ENCODE measurements at regions not wholly inside any gene's neighbourhood (a gene's known extent, or its start where the extent isn't known, plus 50 kb on each side); places are given as distances from the start of the nearest gene placed in this dataset.
"Not testable (repeated sequence)": the region's sequence is repeated elsewhere in the genome, so short reads cannot be mapped to it uniquely, and the experiment has no call there.

DNA sequence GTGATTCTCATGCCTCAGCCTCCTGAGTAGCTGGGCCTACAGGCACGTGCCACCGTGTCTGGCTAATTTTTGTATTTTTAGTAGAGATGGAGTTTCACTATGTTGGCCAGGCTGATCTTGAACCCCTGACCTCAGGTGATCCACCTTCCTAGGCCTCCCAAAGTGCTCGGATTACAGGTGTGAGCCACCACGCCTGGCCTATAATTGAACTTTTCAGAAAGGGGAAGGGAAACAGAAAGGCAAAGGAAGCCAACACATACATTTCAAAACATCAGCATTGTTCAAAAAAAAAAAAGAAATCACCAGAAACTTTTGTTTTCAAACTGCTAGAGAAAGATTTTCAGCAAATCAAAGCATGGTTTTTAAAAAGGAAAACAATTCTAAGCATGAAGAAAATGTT is 54.8 kb upstream of the KCNH1 start:
- H3K9ac ChIP-seq (replicated peaks in 1 of 4; ENCODE audit: extremely low read depth in 1 of 4, low read depth in 3 of 4, low read length in 3 of 4); H2BK120ac ChIP-seq (replicated peaks; ENCODE audit: low read depth, low read length); DNase-seq (ENCODE audit: low read depth in 1 of 2, low spot score in 2 of 2); H3K9me3 ChIP-seq (ENCODE audit: insufficient read depth in 2 of 2, low read depth in 1 of 2, low read length in 1 of 2); H3K27me3 ChIP-seq (replicated peaks in 1 of 4; ENCODE audit: control insufficient read depth in 3 of 4, extremely low read depth in 1 of 4, insufficient read depth in 3 of 4, low read length in 3 of 4); H3K36me3 ChIP-seq (ENCODE audit: control insufficient read depth in 2 of 4, insufficient read depth in 4 of 4, low read length in 3 of 4); H3K23me2 ChIP-seq (ENCODE audit: low read depth, low read length); H3K4me2 ChIP-seq (ENCODE audit: insufficient read depth in 1 of 2, low read depth in 2 of 2, low read length in 2 of 2); H4K20me1 ChIP-seq (replicated peaks in 1 of 2; ENCODE audit: control insufficient read depth in 1 of 2, insufficient read depth in 2 of 2, low read length in 2 of 2); H2AFZ ChIP-seq (ENCODE audit: low read length); H3K79me2 ChIP-seq (ENCODE audit: control insufficient read depth in 1 of 2, insufficient read depth in 2 of 2, low read length in 2 of 2); H3K14ac ChIP-seq (ENCODE audit: insufficient read length); H3K4me1 ChIP-seq (replicated peaks in 1 of 4; ENCODE audit: control insufficient read depth in 3 of 4, insufficient read depth in 4 of 4, low read length in 3 of 4); H2BK15ac ChIP-seq (ENCODE audit: low read length); FAIRE-seq; H3K79me1 ChIP-seq (ENCODE audit: low read depth, low read length); CTCF ChIA-PET (ENCODE audit: partially characterized antibody); H2AK5ac ChIP-seq (ENCODE audit: low read depth, low read length); H3K27ac ChIP-seq (ENCODE audit: low read depth, low read length); H3K4me3 ChIP-seq (ENCODE audit: extremely low read depth in 1 of 4, insufficient read depth in 2 of 4, low read depth in 3 of 4, low read length in 4 of 4); H4K8ac ChIP-seq (ENCODE audit: extremely low read depth, insufficient read depth, low read length); H3K23ac ChIP-seq (ENCODE audit: insufficient read length); H3K4ac ChIP-seq (replicated peaks; ENCODE audit: insufficient read length, low read depth, low read length); H2BK12ac ChIP-seq (ENCODE audit: low read depth, low read length); H4K5ac ChIP-seq (ENCODE audit: insufficient read length, low read depth, low read length); H2BK20ac ChIP-seq (ENCODE audit: low read length); H3K18ac ChIP-seq (ENCODE audit: extremely low read depth, low read length); H3K56ac ChIP-seq (replicated peaks; ENCODE audit: insufficient read length, low read depth, low read length); H2BK5ac ChIP-seq (ENCODE audit: low read depth, low read length); H4K91ac ChIP-seq (replicated peaks; ENCODE audit: insufficient read length, low read length); POLR2A ChIA-PET (ENCODE audit: partially characterized antibody): not testable (repeated sequence)
- WGBS, 2 experiments (ENCODE audit: extremely low coverage in 1 of 2, insufficient coverage in 1 of 2, insufficient read length in 1 of 2, insufficient replicate concordance in 2 of 2, low coverage in 1 of 2, low lambda C conversion rate in 2 of 2, missing lambda C conversion rate in 1 of 2) = 89% methylated on average over 4 of the region's 4 CpGs; no CpG with 5 or more reads in 1 of the 2 experiments

Measured in H1 (cell line).